AG04449 (cell line): ENCODE measurements at regions not wholly inside any gene's neighbourhood (a gene's known extent, or its start where the extent isn't known, plus 50 kb on each side); places are given as distances from the start of the nearest gene placed in this dataset.

Source experiments
- CTCF ChIA-PET: fragments of 350-600 bp; formaldehyde crosslinking; extraction: SDS; loops from one replicate; lab custom pipeline; 2021; ENCODE audit warnings: antibody characterized with exemption; lab: Yijun Ruan, JAX
- POLR2A ChIA-PET: fragments of 400-600, 350-600 bp; formaldehyde crosslinking; extraction: SDS; loops from one replicate; lab custom pipeline; 2020; ENCODE audit warnings: antibody characterized with exemption, inconsistent platforms; lab: Yijun Ruan, JAX
- DNase-seq: peaks from one replicate; pipeline ENCODE4 v3.0.0-alpha.2; 2010; ENCODE audit warnings: low read depth, low spot score
- H3K4me3 ChIP-seq: 2 replicates; pipeline ENCODE4 v1.5.1; 2011; ENCODE audit warnings: low read depth, mild to moderate bottlenecking, control low read depth, low read length
- TF ChIP-seq, protein P1 (sequence below): IDR thresholded peaks from one replicate; pipeline ENCODE4 v1.5.1; 2011; ENCODE audit warnings: mild to moderate bottlenecking, moderate library complexity, low read length, control low read depth, inconsistent platforms; ENCODE audit not compliant: insufficient read depth; ENCODE audit errors: missing control alignments

DNA sequence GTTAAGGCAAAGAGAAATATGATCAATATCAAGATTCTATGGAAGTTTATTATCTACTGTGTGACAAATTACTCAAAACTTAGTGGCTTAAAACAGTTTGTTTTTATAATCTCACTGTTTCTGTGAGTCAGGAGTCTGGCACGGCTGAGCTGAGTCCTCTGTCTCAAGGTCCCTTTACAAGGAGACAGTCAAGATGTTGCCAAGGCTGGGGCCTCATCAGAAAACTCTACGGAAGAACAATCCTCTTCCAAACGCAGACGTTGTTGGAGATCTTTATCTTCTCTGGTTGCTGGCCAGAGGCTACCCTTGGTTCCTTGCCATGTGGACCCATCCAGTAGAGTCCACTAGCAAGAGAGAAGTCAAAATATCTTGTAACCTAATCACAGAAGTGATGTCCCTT, 100.6 kb upstream of the CCND2 start:
- peak; percentile 5 for DNase-seq
- CTCF ChIA-PET = interaction anchor here (1.0 kb wide), 1 partner anchor 8 kb away, joined by 3 read pairs; no protein-coding TSS in a partner anchor
- POLR2A ChIA-PET = no interaction called here
- TF ChIP-seq, protein P1, sequence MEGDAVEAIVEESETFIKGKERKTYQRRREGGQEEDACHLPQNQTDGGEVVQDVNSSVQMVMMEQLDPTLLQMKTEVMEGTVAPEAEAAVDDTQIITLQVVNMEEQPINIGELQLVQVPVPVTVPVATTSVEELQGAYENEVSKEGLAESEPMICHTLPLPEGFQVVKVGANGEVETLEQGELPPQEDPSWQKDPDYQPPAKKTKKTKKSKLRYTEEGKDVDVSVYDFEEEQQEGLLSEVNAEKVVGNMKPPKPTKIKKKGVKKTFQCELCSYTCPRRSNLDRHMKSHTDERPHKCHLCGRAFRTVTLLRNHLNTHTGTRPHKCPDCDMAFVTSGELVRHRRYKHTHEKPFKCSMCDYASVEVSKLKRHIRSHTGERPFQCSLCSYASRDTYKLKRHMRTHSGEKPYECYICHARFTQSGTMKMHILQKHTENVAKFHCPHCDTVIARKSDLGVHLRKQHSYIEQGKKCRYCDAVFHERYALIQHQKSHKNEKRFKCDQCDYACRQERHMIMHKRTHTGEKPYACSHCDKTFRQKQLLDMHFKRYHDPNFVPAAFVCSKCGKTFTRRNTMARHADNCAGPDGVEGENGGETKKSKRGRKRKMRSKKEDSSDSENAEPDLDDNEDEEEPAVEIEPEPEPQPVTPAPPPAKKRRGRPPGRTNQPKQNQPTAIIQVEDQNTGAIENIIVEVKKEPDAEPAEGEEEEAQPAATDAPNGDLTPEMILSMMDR = no peak
- no peak overlapping the region for H3K4me3 ChIP-seq

DNA sequence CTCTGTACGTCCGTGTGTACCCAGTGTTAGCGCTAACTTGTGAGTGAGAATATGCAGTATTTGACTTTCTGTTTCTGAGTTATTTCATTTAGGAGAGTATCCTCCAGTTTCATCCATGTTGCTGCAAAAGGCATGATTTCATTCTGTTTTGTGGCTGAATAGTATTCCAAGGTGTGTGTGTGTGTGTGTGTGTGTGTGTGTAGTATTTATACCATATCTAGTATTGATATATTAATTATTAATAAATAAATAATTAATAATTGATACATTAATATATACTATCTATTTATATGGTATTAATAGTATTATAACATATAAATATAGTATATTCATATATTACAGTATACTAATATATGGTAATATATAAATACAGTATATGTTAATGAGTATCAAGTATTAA, 101.8 kb upstream of the CCND2 start:
- POLR2A ChIA-PET = no interaction called here

DNA sequence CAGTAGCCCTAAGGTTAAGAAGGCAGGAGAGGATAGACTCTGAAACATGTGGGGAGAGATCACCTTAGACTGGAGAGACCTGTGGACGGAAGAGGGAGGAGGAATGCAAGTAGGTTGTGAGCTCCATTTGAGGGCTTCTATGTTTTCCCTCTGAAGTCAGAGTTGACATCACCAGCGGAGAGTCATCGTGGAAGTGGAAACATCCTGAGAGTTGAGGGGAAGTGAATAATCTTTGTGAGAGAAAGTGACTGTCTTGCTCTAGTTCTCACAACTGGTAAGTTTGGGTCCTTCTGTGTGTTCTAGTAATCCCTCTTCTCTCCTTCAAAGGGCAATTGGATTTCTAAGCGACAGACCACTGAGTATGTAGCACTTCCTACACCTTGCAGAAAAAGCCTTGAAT, 103.6 kb upstream of the CCND2 start:
- H3K4me3 ChIP-seq = no peak overlapping the region
- no peak for DNase-seq
- TF ChIP-seq, protein P1 = no peak
- ChIA-PET POLR2A (no interaction called here), CTCF (interaction anchor here (1.4 kb wide), 1 partner anchor 106 kb away, joined by 3 read pairs; no protein-coding TSS in a partner anchor)

More for the DNA sequence above, 101.8 kb upstream of the CCND2 start:
- CTCF ChIA-PET = no interaction called here
- no peak overlapping the region for H3K4me3 ChIP-seq
- no peak for DNase-seq
- TF ChIP-seq, protein P1 = no peak

DNA sequence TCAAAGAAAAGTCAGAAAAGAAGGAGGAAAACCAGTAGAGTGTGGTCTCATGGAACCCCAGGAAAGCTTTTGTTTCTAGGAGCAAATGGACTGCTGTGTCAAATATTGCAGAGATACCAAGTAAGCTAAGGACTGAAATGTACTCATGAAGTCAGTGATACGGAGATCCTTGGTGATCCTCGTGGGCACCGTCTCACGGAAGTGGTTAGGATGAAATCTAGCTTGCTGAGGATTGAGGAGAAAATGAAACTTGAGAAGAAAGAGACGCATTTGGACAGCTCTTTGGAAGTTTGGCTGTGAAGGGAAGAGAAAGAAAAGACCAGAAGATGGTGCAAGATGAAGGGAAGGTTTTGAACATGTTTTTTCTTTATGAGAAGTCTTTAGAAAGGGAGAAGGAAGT, 104.0 kb upstream of the CCND2 start:
- H3K4me3 ChIP-seq = no peak overlapping the region
- no peak for DNase-seq
- TF ChIP-seq, protein P1 = no peak
- ChIA-PET CTCF (interaction anchor here (1.4 kb wide), 1 partner anchor 107 kb away, joined by 3 read pairs; no protein-coding TSS in a partner anchor), POLR2A (no interaction called here)

DNA sequence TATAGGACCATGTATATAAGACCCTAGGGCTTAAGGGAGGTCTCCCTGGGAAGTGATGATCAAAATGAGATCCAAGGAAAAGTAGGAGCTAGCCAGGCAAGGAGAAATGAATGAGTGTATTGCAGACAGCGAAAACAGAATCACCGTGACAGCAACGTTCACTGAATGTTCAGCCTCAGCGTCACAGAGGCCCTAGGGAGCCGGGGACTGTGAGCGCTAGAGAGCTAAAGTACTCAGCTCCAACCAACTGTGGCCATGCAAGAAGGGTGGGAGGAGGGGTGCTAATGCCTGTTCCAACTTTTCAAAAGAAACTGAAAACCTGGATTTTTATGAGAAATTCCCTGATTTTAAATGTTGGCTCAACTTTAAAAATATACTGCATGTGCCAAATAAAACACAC, 105.5 kb upstream of the CCND2 start:
- DNase-seq = no peak
- CTCF ChIA-PET = no interaction called here
- H3K4me3 ChIP-seq = no peak overlapping the region
- TF ChIP-seq, protein P1 = no peak
- POLR2A ChIA-PET = no interaction called here

DNA sequence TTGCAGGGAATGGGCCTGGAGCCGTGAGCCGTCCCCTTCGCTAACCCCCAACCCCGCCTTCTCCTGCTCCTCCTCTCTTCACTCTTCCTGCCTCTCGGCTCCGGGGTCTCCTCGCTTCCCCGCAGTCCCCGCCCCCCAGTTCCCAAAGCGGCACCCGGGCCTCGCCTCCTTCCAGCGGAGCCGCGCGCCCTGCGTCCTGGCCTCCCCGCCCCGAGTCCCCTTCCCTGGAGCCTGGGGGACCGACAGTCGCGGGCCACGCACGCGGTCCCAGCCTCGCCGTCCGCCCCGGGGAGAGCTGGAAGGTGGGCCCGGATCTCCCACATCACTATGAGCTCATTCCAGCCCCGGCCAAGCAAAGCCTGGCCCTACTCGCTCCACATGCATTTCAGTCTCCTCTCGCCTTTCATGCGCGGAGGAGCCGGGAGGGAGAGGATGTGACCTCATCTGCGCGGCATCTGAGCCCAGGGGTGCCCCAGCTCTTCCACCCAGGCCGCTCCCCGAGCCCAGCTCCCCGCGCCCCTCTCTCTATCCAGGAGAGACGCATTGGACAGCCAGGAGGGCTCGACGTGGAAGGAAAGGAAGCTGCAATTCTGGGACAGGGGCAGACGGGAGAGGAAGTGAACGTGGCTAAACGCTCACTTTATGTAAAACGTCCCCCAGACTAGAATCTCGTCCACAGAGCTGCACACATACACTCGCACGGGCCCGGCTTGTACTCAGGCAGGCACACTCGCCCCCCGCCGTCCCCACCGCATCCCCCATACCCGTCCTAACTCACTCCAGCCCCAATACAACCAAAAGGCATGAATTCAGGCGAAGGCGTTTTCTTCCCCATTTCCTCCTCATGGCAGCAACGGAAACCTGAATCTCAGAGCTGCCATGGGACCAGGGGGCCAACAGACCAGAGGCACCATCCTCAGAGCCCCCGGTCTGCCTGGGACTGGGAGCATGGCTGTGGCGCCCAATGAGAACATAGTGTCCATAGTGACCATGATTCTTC, 108.7 kb upstream of the CCND2 start:
- TF ChIP-seq, protein P1 = no peak
- peak; percentile 34 for DNase-seq
- POLR2A ChIA-PET = interaction anchor here (0.6 kb wide), 1 partner anchor 9 kb away, joined by 5 read pairs; no protein-coding TSS in a partner anchor
- CTCF ChIA-PET = interaction anchor here (0.6 to 1.0 kb wide), 2 partner anchors 9 to 112 kb away, joined by 3 to 4 read pairs; no protein-coding TSS in a partner anchor
- peak overlapping the region; percentile 55 for H3K4me3 ChIP-seq
